ENCODE measurements at regions not wholly inside any gene's neighbourhood (a gene's known extent, or its start where the extent isn't known, plus 50 kb on each side); places are given as distances from the start of the nearest gene placed in this dataset.
"Not testable (repeated sequence)": the region's sequence is repeated elsewhere in the genome, so short reads cannot be mapped to it uniquely, and the experiment has no call there.

DNA sequence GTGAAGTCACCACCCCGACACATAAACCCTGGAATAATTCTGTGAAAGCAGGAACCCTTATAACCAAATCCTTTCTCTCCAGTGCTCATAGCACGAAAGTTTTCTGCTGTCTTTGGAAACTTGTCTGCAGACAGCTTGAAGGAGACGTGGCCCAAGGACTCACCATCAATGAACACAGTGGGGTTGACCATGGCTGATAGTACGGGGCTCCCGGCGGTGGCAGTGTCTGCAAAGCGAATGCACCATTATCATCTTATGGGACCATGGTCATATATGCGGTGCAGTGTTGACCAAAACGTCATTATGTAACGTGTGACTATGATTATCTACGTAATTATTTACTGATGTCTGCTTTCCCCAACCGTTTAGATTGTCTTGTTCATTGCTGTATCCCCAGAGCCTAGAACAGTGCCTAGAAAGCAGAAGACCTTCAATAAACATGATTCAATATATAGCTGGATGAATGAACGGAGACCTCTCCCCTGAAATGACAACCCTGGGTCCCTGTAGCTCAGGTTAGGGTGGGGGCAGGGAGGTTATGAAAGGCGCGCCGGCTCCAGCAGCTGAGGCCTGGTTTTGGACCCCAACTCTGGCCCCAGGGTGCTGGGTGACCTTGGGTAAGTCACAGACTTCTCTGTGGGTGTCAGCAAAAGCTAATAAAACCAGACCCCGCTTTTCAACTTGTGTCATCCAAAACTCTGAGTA lies 128.4 kb upstream of the ZBTB40 start:
- DNase-seq = no peak
- in situ Hi-C loops (cut with MboI; ENCODE audit: low pct_unique_long_range_greater_than_20kb, low sequenced_read_pairs) = no loop called here

DNA sequence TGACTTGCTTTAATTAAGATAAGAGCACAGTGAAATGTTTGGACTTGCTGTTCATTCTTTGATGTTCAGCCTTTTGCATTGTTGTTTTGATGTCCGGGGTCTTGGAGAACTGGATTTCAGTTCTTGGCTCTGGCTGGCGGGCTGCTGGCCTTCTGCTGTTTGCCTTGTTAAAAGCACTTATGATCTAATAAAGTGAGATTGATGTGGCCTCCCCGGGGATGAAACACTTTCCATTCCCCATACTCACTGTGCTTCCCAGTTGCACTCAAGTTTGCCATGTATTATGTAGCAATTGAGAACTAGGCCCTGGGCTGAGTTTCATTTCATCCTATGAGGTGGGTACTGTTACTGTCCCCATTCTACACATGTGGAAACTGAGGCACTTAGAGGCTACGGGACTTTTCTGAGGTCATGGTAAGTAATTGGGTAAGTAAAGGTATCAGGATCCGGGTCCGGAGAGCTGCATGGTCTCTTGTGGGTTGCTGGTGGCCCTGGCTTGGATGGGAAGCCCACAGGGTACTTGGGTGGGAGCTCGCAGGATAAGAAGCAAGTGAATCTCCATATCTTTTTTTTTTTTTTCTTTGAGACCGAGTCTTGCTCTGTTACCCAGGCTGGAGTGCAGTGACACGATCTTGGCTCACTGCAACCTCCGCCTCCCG lies 127.7 kb upstream of the ZBTB40 start:
- DNase-seq = no peak
- in situ Hi-C loops (cut with MboI; ENCODE audit: low pct_unique_long_range_greater_than_20kb, low sequenced_read_pairs) = no loop called here

DNA sequence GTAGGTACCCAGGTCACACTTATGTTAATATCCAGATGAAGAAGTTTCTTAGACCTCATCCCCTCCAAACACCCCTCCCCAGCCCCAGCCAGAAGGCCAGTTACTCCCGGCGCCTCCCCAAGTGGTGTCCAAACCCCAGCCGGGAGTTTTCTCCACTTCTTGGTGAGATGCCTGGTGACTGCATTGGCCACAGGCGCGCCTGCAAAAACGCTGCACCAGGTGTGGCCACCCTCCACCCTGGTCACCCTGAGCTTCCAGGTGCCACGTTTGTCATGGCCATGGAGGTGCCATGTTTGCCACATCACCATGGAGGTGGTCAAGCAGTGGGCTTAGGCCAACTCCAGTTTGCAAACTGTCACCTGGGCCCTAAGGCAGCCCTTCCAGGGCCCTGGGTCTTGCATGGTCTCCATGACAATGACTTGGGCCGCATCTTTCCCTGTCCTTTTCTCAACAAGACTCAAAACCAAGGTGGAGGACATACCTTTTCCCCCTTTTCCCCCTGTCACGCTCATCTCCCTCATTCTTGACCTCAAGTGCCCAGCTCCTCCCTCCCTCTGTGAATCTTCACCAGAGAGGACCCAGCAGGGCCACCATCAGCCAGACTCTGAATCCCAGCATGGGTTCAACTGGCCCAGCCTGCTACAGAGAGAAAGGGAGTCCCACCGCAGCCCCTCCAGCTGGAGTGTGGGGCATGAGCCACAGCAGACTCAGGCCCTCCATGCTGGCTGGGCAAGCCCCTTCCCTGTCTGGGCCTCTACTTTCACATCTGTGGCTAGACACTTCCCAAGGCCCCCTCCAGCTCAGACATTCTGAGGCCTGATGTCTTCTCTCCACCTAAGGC lies 125.9 kb upstream of the ZBTB40 start:
- in situ Hi-C loops (cut with MboI; ENCODE audit: low pct_unique_long_range_greater_than_20kb, low sequenced_read_pairs) = no loop called here
- DNase-seq = no peak

DNA sequence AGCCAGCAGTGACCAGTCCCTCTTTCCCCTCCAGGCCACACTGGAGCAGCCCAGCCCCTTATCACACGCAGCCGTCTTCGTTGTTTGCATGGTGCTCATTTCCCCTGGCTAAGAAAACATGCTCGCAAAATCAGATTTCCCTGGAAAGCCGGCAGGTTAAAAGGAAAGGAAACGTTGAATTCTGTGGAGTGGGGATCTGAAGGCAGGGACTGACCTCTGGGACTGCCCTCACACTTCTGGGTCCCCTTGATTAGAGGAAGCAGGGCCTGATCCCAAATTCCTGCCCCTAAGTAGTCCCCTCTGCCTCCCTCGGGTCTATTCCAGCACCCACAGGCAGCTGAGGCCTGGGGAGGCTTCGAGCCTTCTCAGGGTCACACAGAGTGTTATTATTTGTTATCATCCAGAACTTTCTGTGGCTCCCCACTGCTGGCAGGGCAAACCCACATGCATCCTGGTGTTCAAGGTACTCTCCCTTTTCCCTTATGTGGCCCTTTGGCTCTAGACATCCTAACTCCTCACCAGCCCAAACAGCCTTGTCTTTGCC lies 125.2 kb upstream of the ZBTB40 start:
- in situ Hi-C loops (cut with MboI; ENCODE audit: low pct_unique_long_range_greater_than_20kb, low sequenced_read_pairs) = no loop called here
- no peak for DNase-seq

DNA sequence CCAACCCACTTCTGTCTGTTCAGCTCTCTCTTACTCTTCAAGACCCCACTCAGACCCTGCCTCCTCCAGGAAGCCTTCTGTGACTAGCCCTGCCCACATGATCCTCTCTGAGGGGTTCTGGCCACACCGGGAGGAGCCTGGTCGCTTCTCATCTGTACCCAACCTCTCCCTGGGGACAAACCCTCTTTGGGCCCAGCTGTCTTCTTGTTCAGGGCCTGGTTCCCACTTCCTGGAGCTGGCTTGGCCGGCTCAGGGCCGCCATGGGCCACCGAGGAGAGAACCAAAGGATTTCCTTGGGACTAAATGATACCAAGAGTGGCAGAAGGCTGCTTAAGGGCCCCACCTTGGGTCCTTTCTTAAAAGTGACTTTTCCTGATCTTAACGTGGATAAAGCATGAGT lies 124.7 kb upstream of the ZBTB40 start:
- no peak for DNase-seq
- in situ Hi-C loops (cut with MboI; ENCODE audit: low pct_unique_long_range_greater_than_20kb, low sequenced_read_pairs) = no loop called here

DNA sequence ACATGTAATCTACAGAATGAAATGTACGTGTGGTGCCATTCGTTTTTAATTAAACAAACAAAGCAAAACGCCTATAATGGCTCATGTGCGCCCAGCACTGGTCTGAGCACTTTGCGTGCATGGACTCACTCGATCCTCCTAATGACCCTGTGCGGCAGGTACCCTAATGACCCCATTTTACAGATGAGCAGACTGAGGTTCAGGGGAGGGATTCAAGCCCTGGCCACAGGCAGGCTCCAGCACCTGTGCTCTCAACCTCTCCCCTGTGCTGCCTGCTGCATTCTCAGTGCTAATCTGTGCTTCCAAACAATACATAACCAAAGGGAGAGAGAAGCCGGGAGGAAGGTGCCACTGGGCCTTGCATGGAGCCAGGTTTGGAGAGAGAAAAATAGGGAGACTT lies 124.2 kb upstream of the ZBTB40 start:
- in situ Hi-C loops (cut with MboI; ENCODE audit: low pct_unique_long_range_greater_than_20kb, low sequenced_read_pairs) = no loop called here
- no peak for DNase-seq

DNA sequence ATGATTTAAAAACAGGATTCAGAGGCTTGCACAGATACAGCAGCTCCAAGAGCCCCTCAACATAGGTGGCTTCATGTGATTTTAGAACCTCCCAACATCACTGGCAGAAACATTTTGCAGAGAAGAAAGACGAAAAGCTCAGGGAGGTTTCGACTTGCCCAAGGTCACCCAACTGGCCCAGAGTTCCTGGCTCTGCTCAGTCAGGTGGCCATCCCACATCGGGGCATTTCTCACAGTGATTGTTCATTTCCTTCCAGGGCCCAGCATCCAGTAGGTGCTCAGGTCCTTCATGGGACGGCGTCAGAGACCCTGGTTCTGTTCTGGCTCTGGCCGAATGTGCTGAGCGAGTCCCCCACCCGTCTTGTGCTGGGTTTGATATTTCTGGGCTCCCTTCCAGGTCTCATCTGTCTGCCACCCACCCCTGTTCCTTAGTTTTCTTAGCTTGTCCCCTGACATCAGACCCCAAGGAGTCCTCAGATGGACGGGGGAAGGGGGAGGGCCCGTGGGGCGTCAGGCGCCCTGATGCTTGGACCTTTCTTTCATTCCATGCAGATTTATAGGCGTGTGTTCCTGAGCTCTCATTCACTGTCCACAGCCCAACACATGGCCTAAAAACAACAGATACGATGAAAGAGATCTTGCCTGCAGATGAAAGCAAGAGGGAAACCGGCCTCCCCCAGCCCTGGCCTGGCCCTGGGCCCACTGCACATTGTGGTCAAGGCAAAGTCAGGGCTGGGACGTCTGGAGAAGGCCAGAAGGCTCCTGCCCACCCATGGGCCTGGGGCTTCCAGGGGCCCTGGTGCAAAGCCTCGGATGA lies 123.1 kb upstream of the ZBTB40 start:
- in situ Hi-C loops (cut with MboI; ENCODE audit: low pct_unique_long_range_greater_than_20kb, low sequenced_read_pairs) = no loop called here
- DNase-seq = no peak

DNA sequence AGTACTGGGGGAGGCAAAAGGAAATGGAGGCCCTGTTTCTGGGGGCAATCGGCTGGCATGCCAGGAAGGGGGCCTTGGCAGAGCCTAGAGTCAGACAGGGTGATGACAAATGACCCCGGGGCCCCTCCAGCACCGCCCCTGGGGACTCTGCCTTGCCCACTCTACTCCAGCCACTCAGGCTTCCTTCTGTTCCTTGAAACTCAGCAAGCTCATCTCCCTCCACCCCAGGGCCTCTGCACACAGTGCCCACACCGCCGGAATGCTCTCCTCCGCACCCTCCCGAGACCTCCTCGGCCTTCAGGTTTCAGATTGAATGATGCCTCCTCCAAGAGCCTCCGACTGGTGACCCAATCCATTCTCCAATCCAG lies 122.5 kb upstream of the ZBTB40 start:
- DNase-seq = no peak
- in situ Hi-C loops (cut with MboI; ENCODE audit: low pct_unique_long_range_greater_than_20kb, low sequenced_read_pairs) = no loop called here

DNA sequence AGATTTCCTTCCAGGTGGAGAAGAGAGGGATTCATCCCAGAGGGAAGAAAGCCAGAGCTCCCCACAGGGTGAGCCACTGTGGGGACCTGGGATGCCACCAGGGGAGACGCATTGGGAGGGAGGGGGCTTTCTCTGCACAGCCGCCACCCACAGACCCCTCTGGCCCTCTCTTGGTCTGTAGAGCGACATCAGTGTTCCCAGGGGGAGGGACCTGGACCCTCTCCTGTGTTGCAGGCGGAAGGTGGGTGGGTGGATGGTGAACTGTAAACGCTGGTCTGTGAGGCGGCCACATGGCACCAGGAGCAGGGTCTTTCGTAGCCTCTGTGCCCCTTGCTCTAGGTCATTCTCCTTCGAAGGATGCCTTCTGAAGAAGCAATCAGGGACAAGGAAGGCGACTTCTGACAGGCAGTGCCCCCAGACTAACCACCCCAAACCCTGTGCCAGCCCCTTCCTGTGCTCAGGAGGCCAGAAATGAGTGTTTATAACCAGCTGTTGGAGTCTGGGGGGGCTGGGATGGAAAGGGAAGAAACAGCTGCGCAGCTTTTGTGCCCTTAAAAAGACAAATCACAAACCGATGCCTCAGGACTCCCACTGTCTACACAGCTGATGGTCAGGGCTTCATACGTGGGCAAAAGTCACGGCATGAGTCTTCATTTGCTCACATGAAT lies 121.4 kb upstream of the ZBTB40 start:
- DNase-seq = no peak
- in situ Hi-C loops (cut with MboI; ENCODE audit: low pct_unique_long_range_greater_than_20kb, low sequenced_read_pairs) = no loop called here

DNA sequence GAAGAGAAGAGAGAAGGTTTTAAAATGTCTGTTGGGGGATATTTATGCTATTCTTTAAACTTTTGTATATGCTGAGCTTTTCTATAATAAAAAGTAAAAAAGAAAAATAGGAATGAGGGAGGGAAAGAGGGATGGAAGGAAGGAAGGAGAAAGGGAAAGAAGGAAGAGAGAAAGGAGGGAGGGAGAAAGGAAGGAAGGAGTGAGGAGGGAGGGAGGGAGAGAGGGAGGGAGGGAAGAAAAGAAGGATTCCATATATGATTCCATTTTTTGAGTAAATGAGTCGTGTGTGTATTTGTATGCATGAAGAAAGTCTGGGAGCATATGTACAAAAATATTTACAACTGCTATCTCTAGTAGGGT lies 120.9 kb upstream of the ZBTB40 start:
- DNase-seq = no peak
- in situ Hi-C loops (cut with MboI; ENCODE audit: low pct_unique_long_range_greater_than_20kb, low sequenced_read_pairs) = no loop called here

DNA sequence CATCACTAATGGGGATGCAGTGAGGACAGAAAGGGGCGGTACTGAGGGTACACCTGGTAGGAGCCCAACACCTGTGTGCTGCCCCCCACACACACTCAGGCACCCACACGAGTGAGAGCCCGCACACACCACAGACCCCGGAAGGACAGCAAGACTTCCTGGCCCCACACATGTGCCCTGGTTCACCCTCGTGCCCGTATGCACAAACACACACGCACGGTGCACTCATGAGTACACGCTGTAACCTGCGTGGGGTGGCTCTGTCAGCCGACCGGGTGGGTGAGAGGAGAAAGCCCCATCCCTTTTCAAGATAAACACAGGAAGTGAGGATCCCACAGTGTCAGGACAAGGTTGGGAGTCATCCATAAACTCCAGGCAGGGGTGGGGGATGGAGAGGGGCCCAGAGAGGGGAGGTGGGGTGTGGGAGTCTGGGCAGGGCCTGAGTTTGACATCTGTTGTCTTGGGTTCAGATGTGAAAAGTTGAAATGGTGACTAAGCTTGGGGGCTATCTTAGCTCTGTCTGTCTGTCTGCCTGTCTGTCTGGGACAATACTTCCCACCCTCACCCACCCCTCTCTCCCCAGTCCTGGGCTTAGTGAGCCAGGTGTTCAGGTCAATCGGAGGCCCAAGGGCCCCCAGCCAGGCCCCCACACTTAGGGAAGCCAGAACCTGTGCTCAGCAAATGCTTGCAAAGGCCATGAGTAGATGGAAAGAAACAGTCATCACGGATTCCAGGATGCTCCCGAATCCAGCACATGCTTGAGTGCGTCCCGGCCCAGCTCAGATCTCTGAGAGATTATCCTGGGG lies 119.8 kb upstream of the ZBTB40 start:
- in situ Hi-C loops (cut with MboI; ENCODE audit: low pct_unique_long_range_greater_than_20kb, low sequenced_read_pairs) = no loop called here
- DNase-seq = no peak

DNA sequence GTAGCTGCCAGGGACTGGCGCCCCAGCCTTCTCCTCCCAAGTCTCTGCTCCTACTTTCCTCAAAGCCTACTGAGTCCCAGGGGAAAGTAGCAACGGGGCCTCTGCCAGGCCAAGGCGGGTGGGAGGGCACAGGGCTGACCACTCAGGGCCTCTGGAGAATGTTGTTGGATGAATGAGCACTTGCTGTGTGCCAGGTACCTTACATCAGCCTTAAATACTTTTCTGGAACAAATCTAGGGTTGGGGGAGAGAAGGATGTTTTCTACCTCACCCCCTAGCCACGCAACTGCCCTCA lies 119.3 kb upstream of the ZBTB40 start:
- in situ Hi-C loops (cut with MboI; ENCODE audit: low pct_unique_long_range_greater_than_20kb, low sequenced_read_pairs) = no loop called here

DNA sequence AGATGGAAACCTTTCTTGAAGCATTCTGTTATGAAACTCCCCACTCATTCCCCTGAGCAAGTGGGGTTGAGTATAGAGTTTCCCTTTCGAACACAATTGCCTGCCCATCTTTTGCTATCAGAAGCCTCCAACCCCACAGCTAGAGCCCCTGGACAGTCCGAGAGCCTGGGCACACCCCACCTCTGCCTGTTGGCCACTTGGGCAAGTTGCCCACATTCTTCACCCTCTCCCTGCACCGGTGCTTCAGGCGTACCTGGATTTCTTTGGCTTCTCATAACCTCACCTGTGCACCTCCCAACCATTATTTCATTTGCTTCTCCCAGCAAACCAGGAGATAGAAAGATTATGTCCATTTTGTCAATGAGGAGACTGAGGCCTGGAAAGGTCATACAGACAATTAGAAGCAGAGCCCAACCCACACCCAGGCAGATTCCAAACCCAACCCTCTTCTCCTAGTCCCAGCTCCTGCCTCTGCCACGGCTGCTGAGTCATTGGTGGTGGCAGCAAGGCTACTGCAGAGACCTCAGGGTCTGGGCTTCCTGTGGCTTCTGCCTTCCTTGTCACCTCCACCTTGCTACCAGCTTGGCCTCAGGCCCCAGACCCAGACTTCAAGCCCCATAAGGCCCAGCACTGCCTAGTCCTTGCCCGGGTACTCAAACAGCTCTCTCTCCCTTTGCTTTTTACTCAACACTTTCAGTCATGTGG lies 118.7 kb upstream of the ZBTB40 start:
- no peak for DNase-seq
- in situ Hi-C loops (cut with MboI; ENCODE audit: low pct_unique_long_range_greater_than_20kb, low sequenced_read_pairs) = no loop called here

More for the DNA sequence above, 119.3 kb upstream of the ZBTB40 start:
- no peak for DNase-seq

DNA sequence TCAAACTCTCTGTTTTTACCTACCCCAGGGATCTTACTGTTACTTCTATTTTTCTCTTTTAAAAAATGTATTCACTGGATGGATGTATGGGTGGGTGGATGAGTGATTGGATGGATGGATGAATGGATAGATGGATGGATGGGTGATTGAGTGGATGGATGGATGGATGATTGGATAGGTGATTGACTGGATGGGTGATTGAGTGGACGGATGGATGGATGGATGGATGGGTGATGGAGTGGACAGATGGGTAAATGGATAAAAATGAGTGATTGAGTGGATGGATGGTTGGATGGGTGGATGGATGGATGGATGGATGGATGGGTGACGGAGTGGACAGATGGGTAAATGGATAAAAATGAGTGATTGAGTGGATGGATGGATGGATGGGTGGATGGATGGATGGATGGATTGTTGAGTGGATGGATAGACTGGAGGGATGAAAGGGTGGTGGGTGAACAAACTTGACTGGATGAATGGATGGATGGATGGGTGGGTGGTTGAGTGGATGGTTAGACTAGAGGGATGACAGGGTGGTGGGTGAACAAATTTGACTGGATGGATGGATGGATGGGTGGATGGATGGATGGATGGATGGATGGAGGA lies 118.0 kb upstream of the ZBTB40 start:
- DNase-seq = no peak

DNA sequence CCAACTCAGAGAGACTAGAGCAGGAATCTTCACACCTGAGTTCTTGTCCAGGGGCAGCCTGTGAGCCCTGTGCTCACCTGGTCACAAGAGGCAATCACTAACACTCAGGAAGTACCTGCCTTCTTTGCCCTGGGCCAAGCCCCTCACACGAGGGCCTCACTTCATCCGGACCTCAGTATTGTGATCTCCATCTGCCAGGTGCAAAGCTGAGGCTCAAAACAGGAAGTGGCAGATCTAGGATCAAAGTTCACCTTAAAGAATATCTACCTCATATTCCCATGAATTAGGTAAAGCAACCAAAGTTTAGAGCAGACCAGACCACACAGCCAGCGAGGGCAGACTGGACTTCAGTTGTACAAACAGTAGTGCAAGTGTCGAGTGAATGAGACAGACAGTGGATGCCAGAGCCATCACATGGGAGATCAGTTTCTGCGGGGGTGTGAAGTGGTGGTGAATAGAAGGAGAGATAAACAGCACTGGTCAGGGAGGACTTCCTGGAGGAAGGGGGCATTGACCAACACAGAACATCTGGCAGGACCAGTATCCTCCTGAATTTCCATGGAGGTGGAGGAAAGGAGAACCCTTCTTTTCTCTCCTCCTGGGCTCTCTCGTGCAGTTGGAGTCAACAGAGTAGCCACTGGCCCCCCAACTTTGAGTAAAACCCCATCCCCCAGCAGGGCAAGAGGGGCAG lies 116.6 kb upstream of the ZBTB40 start:
- DNase-seq = no peak
- in situ Hi-C loops (cut with MboI; ENCODE audit: low pct_unique_long_range_greater_than_20kb, low sequenced_read_pairs) = no loop called here

More for the DNA sequence above, 118.0 kb upstream of the ZBTB40 start:
- in situ Hi-C loops (cut with MboI; ENCODE audit: low pct_unique_long_range_greater_than_20kb, low sequenced_read_pairs) = no loop called here

DNA sequence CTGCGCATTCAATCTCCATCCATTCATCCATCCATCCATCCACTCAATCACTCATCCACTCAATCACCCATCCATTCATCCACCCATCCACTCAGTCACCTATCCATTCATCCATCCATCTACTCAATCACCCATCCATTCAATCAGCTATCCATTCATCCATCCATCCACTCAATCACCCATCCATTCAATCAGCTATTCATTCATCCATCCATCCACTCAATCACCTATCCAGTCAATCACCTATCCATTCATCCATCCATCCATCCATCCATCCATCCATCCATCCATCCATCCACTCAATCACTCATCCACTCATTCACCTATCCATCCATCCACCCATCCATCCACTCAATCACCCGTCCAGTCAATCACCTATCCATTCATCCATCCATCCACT lies 115.4 kb upstream of the ZBTB40 start:
- in situ Hi-C loops (cut with MboI; ENCODE audit: low pct_unique_long_range_greater_than_20kb, low sequenced_read_pairs); DNase-seq: not testable (repeated sequence)

All from KBM-7 (cell line).